HEK293T (cell line): ENCODE measurements at regions not wholly inside any gene's neighbourhood (a gene's known extent, or its start where the extent isn't known, plus 50 kb on each side); places are given as distances from the start of the nearest gene placed in this dataset.

Experiments
- ARNT ChIP-seq: fragments of 450-650 bp; IDR thresholded peaks from 2 replicates; pipeline ENCODE4 v1.6.1; 2017; ENCODE audit warnings: mild to moderate bottlenecking
- CTBP1 ChIP-seq: fragments of 450-650 bp; IDR thresholded peaks from 2 replicates; pipeline ENCODE4 v1.6.1; 2016; ENCODE audit warnings: borderline replicate concordance
- FOXA1 ChIP-seq: fragments of 450-650 bp; IDR thresholded peaks from 2 replicates; pipeline ENCODE4 v1.6.1; 2016; ENCODE audit warnings: mild to moderate bottlenecking
- FOXK2 ChIP-seq: fragments of 450-650 bp; IDR thresholded peaks from 2 replicates; pipeline ENCODE4 v1.6.1; 2016; ENCODE audit warnings: mild to moderate bottlenecking
- FOXM1 ChIP-seq: fragments of 450-650 bp; IDR thresholded peaks from 2 replicates; pipeline ENCODE4 v1.6.1; 2017; ENCODE audit warnings: mild to moderate bottlenecking, borderline replicate concordance
- SP1 ChIP-seq: fragments of 450-650 bp; IDR thresholded peaks from 2 replicates; pipeline ENCODE4 v1.6.1; 2017
- ZNF384 ChIP-seq: fragments of 450-650 bp; IDR thresholded peaks from 2 replicates; pipeline ENCODE4 v1.6.1; 2016

DNA sequence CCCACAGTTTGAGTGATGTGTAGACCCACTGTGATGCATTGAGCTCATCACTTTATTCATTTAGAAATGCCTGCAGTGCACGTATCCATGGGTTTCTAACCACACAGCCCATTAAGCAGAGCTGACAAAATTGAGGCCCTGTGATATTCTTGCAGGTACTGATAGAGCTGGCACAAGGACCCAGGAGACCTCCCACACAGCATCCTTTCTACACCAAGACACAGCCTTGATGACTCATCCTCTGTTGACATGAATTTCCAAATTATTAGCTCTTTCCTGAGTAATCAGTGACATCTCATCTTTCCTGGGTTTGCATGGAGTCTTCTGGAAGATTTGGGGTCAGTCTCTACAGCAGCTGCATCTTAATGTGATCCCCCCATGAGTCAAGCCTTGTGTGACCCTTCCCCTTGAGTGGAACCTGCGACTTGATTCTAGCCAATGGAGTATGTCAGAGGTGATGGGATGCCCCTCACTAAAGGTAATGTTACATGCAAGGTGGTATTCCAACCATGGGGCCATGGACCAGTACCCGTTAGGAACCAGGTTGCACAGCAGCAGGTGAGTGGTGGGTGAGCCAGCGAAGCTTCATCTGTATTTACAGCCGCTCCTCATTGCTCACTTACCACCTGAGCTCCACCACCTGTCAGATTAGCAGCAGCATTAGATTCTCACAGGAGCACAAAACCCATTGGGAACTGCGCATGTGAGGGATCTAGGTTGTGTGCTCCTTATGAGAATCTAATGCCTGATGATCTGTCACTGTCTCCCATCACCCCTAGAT lies 181.1 kb upstream of the ARL4C start:
- TF ChIP-seq FOXK2 (no peak), SP1 (no peak), FOXA1 (no peak), FOXM1 (no peak), ARNT (no peak), CTBP1 (no peak), ZNF384 (no peak)
